Muscle of leg (tissue), 3 donors: ENCODE measurements at regions not wholly inside any gene's neighbourhood (a gene's known extent, or its start where the extent isn't known, plus 50 kb on each side); places are given as distances from the start of the nearest gene placed in this dataset.

Source experiments
- DNase-seq: peaks from one replicate; pipeline ENCODE4 v3.0.0; 2013
- H3K27ac ChIP-seq: one replicate; pipeline ENCODE4 v1.5.1; 2013; ENCODE audit warnings: mild to moderate bottlenecking, low read length, control low read depth
- H3K27me3 ChIP-seq: one replicate; pipeline ENCODE4 v1.6.1; 2013; ENCODE audit warnings: low read length; ENCODE audit not compliant: control insufficient read depth, insufficient read depth
- H3K36me3 ChIP-seq: one replicate; pipeline ENCODE4 v1.6.1; 2013; ENCODE audit warnings: low read length; ENCODE audit not compliant: control insufficient read depth, insufficient read depth
- H3K4me1 ChIP-seq: one replicate; pipeline ENCODE4 v1.6.1; 2013; ENCODE audit warnings: low read length; ENCODE audit not compliant: control insufficient read depth, insufficient read depth
- H3K4me3 ChIP-seq: one replicate; pipeline ENCODE4 v1.5.1; 2013; ENCODE audit warnings: low read length, control low read depth
- H3K9me3 ChIP-seq: replicated peaks from 2 replicates; pipeline ENCODE4 v1.6.1; 2013; ENCODE audit warnings: low read depth, low read length; ENCODE audit not compliant: control insufficient read depth
- WGBS: methylation state at CpG from one replicate; pipeline ENCODE4 v1.1.5; 2013; ENCODE audit warnings: missing lambda C conversion rate; ENCODE audit not compliant: insufficient coverage; 5-methylcytosine and 5-hydroxymethylcytosine counted together

- no peaks in the 10 kb centered on the region for H3K36me3 ChIP-seq
- 94% methylated on average over 2 of the region's 4 CpGs for WGBS
- H3K4me3 ChIP-seq: no peak overlapping the region
- H3K27me3 ChIP-seq: no peaks in the 10 kb centered on the region
- no peaks in the 10 kb centered on the region for H3K9me3 ChIP-seq
- no peak for DNase-seq
- no peaks in the 10 kb centered on the region for H3K4me1 ChIP-seq
- no peak overlapping the region for H3K27ac ChIP-seq
These were observed 102.0 kb downstream of the GP2 start for GRCh38 chr16:20225228-20225733.

DNA sequence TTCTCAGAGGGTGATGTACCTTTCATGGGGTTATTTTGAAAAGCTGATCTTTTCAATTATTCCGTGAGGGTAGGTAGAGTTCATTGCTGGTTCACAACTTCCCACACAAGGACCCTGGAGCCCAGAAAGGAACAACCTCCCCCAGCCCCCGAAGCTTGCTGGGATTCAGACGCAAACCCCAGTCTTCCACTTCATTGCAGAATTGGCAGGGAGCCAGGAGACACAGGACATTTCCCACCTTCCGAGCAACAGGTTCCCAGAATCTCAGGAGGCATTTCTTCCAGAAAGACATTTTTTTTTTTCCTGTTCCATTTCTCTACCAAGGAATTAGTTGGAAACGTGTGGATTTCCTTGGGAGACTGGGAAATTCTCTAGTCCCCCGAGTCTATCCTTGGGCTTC, 106.1 kb downstream of the GP2 start:
- no peaks in the 10 kb centered on the region for H3K36me3 ChIP-seq
- H3K27ac ChIP-seq: no peak overlapping the region
- WGBS: 69% methylated on average over 4 of the region's 6 CpGs
- H3K4me1 ChIP-seq: no peaks in the 10 kb centered on the region
- DNase-seq: no peak
- no peaks in the 10 kb centered on the region for H3K9me3 ChIP-seq
- no peak overlapping the region for H3K4me3 ChIP-seq
- no peaks in the 10 kb centered on the region for H3K27me3 ChIP-seq

GRCh38 chr16:20218093-20218492, 109.2 kb downstream of the GP2 start:
- no peaks in the 10 kb centered on the region for H3K9me3 ChIP-seq
- no peaks in the 10 kb centered on the region for H3K4me1 ChIP-seq
- no peaks in the 10 kb centered on the region for H3K27me3 ChIP-seq
- WGBS: 86% methylated on average over 1 of the region's 1 CpG
- H3K4me3 ChIP-seq: no peak overlapping the region
- no peak overlapping the region for H3K27ac ChIP-seq
- DNase-seq: no peak
- H3K36me3 ChIP-seq: no peaks in the 10 kb centered on the region

GRCh38 chr16:20216591-20217217, 110.6 kb downstream of the GP2 start:
- H3K4me3 ChIP-seq: no peak overlapping the region
- H3K27me3 ChIP-seq: no peaks in the 10 kb centered on the region
- WGBS: 78% methylated on average over 9 of the region's 15 CpGs
- DNase-seq: peak; percentile 12
- peak overlapping the region; percentile 42 for H3K27ac ChIP-seq
- no peaks in the 10 kb centered on the region for H3K4me1 ChIP-seq
- H3K9me3 ChIP-seq: no peaks in the 10 kb centered on the region
- no peaks in the 10 kb centered on the region for H3K36me3 ChIP-seq

DNA sequence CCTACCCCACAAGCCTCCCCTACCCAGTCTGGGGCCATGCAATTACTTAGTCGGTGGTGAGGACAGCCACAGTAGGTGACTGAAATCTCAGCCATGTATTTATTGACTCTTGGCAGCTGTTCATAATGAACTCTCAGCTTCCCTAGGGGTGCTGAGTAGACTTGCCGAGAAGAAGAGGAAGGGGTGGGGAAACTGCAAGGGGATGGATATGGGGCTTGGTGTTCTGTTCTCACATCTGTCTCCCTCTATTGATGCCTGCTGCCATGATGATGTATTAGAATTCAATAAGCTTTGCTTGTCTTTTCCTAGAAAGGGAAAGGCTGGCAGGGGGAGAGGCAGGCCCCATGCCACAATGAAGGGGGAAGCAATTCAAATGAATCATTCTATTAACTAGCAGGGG, 112.9 kb downstream of the GP2 start:
- Histone ChIP-seq H3K27me3 (no peaks in the 10 kb centered on the region), H3K4me3 (no peak overlapping the region), H3K36me3 (no peaks in the 10 kb centered on the region), H3K9me3 (no peaks in the 10 kb centered on the region), H3K27ac (no peak overlapping the region), H3K4me1 (no peaks in the 10 kb centered on the region)
- WGBS: no CpG with 5 or more reads among the region's 2 CpGs
- no peak for DNase-seq

DNA sequence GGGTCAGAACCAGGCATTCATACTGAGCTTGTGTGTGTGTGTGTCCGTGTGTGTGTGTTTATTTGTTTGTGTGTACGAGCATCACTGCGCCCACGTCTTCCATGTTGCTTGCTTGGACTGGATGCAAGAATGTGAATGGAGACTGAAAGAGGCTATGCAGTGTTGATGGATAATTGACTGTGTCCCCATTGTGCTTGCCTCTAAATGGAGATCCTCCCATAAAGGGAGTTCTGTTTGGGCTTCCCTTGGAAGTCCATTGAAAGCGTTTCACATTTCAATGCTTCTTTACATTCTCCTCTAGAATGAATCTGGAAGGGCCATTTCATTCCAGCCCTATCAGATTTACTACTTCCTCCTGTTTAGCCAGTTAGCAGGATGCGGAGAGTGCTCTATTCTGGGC, 124.0 kb downstream of the GP2 start:
- 87% methylated on average over 6 of the region's 6 CpGs for WGBS
- no peaks in the 10 kb centered on the region for H3K9me3 ChIP-seq
- no peaks in the 10 kb centered on the region for H3K36me3 ChIP-seq
- H3K4me3 ChIP-seq: no peak overlapping the region
- H3K27ac ChIP-seq: no peak overlapping the region
- DNase-seq: peak; percentile 13
- H3K27me3 ChIP-seq: no peaks in the 10 kb centered on the region
- H3K4me1 ChIP-seq: no peaks in the 10 kb centered on the region

DNA sequence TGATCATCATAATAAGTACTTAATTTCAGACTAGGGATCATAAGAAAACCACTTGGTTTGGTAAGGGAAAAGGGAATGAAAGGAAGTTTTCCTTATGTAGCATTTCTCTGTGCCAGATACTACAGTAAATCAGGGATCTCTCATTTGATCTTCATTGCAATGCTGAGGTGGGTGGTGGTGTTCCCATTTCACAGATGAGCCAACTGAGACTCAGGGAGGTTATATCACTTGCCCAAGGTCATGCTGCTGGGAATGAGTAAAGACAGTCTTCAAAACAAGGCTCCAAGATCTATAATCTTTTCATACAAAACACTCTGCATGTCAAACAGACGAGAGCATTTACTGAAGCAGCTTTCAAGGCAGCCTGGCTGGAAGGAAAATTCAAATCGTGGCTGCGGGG, 124.6 kb downstream of the GP2 start:
- H3K4me1 ChIP-seq: no peaks in the 10 kb centered on the region
- no peaks in the 10 kb centered on the region for H3K9me3 ChIP-seq
- H3K27me3 ChIP-seq: no peaks in the 10 kb centered on the region
- DNase-seq: no peak
- no peak overlapping the region for H3K27ac ChIP-seq
- no peaks in the 10 kb centered on the region for H3K36me3 ChIP-seq
- 90% methylated on average over 2 of the region's 3 CpGs for WGBS
- H3K4me3 ChIP-seq: no peak overlapping the region

DNA sequence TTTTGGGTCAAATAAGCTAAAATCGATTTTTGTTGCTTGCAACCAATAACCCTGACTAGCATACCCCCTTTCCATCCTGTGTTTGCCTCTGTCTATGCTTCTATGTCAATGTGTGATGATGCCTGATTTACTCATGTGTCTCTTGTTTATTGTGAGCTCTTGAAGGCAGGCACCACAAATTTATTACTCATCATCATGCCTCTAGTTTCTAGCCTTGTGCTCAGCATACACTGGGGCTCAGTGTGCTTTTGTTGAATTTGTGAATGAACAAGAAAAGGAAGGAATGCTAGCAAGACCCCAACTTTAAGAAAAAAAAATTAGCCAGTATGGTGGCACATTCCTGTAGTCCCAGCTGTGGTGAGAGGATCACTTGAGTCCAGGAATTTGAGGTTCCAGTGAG, 119.1 kb upstream of the GPR139 start:
- H3K4me3 ChIP-seq: no peak overlapping the region
- no peaks in the 10 kb centered on the region for H3K36me3 ChIP-seq
- WGBS: no CpG with 5 or more reads among the region's 1 CpG
- no peaks in the 10 kb centered on the region for H3K27me3 ChIP-seq
- H3K9me3 ChIP-seq: no peaks in the 10 kb centered on the region
- no peak for DNase-seq
- no peaks in the 10 kb centered on the region for H3K4me1 ChIP-seq
- no peak overlapping the region for H3K27ac ChIP-seq

DNA sequence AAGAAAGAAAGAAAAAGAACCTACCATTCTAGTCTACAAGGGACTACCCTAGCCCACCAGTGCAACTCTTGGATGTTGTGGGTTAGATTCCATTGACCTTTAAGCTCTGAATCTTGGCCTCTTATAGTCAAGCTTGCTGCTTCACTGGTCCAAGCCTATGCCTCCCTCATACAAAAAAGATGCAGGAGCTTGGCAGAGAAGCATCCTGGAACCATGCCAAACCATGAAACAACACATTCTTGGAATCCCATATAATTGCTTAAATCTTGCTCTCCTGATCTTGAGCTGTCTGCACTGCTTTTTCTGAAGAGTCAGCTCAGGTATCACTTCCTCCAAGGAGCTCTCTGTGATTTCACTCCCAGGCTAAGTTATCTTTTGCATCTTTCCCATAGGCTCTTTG, 117.9 kb upstream of the GPR139 start:
- Histone ChIP-seq H3K36me3 (no peaks in the 10 kb centered on the region), H3K27ac (no peak overlapping the region), H3K4me1 (no peaks in the 10 kb centered on the region), H3K4me3 (no peak overlapping the region), H3K27me3 (no peaks in the 10 kb centered on the region), H3K9me3 (no peaks in the 10 kb centered on the region)
- no peak for DNase-seq

DNA sequence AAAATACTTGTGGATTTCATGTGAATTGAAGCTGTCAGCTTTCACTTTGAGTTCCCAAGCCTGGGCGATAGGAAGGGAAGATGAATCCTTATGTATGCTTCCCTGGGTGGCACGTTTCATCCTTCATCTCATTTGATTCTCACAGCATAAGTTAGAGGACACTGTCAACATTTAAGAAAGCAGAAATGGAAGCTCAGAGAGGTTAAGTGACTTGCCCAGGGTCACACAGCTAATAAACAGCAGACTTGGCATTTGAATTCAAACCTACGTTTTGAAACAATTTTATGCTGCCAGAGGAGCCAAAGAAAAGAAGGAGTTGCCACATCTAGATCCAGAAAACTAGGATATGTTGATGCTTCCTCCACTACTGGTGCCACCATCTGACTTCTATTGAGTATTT, 108.3 kb upstream of the GPR139 start:
- Histone ChIP-seq H3K27me3 (no peaks in the 10 kb centered on the region), H3K4me1 (no peaks in the 10 kb centered on the region), H3K4me3 (no peak overlapping the region), H3K27ac (no peak overlapping the region), H3K36me3 (no peaks in the 10 kb centered on the region), H3K9me3 (no peaks in the 10 kb centered on the region)
- WGBS: 40% methylated on average over 1 of the region's 3 CpGs
- DNase-seq: no peak

GRCh38 chr16:20181416-20181815, 107.7 kb upstream of the GPR139 start:
- Histone ChIP-seq H3K27ac (no peak overlapping the region), H3K4me3 (no peak overlapping the region), H3K9me3 (no peaks in the 10 kb centered on the region), H3K4me1 (no peaks in the 10 kb centered on the region), H3K27me3 (no peaks in the 10 kb centered on the region), H3K36me3 (no peaks in the 10 kb centered on the region)
- DNase-seq: no peak
- WGBS: 92% methylated on average over 3 of the region's 4 CpGs
